ENCODE measurements at regions not wholly inside any gene's neighbourhood (a gene's known extent, or its start where the extent isn't known, plus 50 kb on each side); places are given as distances from the start of the nearest gene placed in this dataset.

DNA sequence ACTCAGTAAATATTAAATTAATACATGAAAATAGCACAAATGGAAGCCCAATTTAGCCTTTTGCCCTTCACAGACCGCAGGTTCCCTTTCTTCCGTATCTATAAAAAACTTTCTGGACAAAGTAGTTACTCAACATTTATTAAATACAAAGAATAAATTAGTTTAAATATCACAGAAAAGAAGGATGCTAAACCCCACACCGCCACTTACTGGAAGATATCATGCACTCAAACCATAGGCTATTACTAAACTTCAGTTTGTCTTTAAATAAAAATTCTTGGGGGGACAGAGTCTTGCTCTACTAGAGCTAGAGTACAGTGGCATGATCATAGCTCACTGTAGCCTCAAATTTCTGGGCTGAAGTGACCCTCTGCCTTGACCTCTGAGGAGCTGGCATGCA is 120.7 kb upstream of the FHL2 start:
- H3K9me2 ChIP-seq (replicated peaks; ENCODE audit: control insufficient read depth, low read length) = no peaks in the 10 kb centered on the region
- H3K79me2 ChIP-seq (ENCODE audit: control insufficient read depth, low read length) = no peaks in the 10 kb centered on the region
- H3F3A ChIP-seq (ENCODE audit: control insufficient read depth, insufficient read depth) = no peaks in the 10 kb centered on the region
- no peaks in the 10 kb centered on the region for H3K4me1 ChIP-seq (ENCODE audit: control insufficient read depth, low read length)
- H3K36me3 ChIP-seq (ENCODE audit: control insufficient read depth, low read length) = no peaks in the 10 kb centered on the region
- H3K4me3 ChIP-seq (ENCODE audit: low read length) = no peak overlapping the region
- no peaks in the 10 kb centered on the region for H3K27me3 ChIP-seq (ENCODE audit: control insufficient read depth, low read length)
- no peaks in the 10 kb centered on the region for H3K9me3 ChIP-seq (ENCODE audit: control insufficient read depth, insufficient read depth, low read length)
- H3K27ac ChIP-seq (ENCODE audit: low read depth, low read length) = no peak overlapping the region
- TF ChIP-seq CTCF (IDR thresholded peaks at IDR 0.05; ENCODE audit: low read depth, low read length, poor library complexity, severe bottlenecking) (no peak), EZH2phosphoT487 (IDR thresholded peaks at IDR 0.05; ENCODE audit: borderline replicate concordance, low read length) (no peak)
- no peak overlapping the region for H3K4me2 ChIP-seq (ENCODE audit: low read length)
- no peaks in the 10 kb centered on the region for H4K20me1 ChIP-seq (ENCODE audit: control insufficient read depth, insufficient read depth, low read depth, low read length)

DNA sequence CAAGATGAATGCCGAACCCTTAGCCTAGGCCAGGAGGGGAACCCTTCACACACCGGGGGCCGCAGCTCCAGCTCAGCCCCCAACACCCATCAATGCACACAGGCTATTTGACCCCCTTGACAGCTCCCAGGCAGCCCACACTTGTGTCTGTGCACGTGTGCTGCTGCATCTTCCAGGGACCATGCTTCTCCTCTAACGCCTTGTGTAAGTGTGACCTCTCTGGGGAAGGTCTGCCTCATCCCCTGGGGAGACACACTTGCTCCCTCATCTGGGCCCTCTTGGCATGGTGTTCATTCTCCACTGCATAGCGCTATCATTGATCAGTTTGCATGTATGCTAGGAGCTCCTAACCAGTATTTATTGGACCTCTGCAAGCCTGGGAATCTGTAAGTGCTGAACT is 120.0 kb upstream of the FHL2 start:
- Histone ChIP-seq H3K4me2 (ENCODE audit: low read length) (no peak overlapping the region), H3K9me3 (ENCODE audit: control insufficient read depth, insufficient read depth, low read length) (no peaks in the 10 kb centered on the region), H3K36me3 (ENCODE audit: control insufficient read depth, low read length) (no peaks in the 10 kb centered on the region), H4K20me1 (ENCODE audit: control insufficient read depth, insufficient read depth, low read depth, low read length) (no peaks in the 10 kb centered on the region), H3K27ac (ENCODE audit: low read depth, low read length) (no peak overlapping the region), H3K4me3 (ENCODE audit: low read length) (no peak overlapping the region), H3K79me2 (ENCODE audit: control insufficient read depth, low read length) (no peaks in the 10 kb centered on the region), H3K9me2 (replicated peaks; ENCODE audit: control insufficient read depth, low read length) (no peaks in the 10 kb centered on the region), H3F3A (ENCODE audit: control insufficient read depth, insufficient read depth) (no peaks in the 10 kb centered on the region), H3K4me1 (ENCODE audit: control insufficient read depth, low read length) (no peaks in the 10 kb centered on the region), H3K27me3 (ENCODE audit: control insufficient read depth, low read length) (no peaks in the 10 kb centered on the region)
- TF ChIP-seq CTCF (IDR thresholded peaks at IDR 0.05; ENCODE audit: low read depth, low read length, poor library complexity, severe bottlenecking) (no peak), EZH2phosphoT487 (IDR thresholded peaks at IDR 0.05; ENCODE audit: borderline replicate concordance, low read length) (no peak)

DNA sequence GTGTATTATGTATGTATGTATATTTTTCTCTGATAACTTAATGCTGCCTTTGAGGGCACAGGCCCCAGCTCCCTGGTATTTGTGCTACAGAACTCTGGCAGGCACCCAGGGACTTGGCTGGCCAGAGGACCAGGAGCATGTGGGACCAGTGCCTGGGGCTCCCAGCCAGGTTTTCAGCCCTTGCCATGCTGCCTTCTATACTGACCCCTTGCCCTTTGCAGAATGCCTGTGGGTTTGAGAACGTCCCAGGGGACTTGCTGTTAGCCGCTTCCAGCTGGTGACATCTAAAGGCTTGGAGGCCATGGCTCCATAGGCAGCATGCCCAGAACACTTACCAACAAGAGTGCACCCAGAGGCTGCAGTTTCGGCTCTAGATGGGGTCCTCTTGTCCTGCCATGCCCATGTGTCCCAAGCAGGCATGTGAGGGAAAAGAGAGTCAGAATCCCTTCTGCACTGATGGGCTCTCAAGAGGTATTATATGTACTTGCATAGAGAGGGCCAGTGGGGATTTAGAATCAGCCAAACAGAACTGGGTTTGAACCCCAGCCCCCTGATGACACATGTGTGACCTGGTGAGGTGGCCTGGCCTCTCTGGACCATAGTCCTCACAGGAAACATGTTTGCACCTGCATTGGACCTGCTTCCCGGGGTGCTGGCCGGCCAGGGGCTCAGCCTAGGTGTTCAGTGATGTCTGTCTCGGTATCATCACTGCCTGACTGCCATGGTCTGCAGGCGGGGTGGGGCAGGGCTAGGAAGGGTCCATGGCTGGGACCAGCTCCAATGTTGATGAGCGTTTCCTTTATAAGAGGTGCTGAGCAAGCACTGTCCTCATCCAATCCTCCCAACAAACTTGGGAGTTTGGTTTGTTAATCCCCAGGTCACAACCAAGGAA is 119.2 kb upstream of the FHL2 start:
- no peak for TF ChIP-seq CTCF (IDR thresholded peaks at IDR 0.05; ENCODE audit: low read depth, low read length, poor library complexity, severe bottlenecking)
- Histone ChIP-seq H3K27me3 (ENCODE audit: control insufficient read depth, low read length) (no peaks in the 10 kb centered on the region), H3K4me1 (ENCODE audit: control insufficient read depth, low read length) (no peaks in the 10 kb centered on the region), H4K20me1 (ENCODE audit: control insufficient read depth, insufficient read depth, low read depth, low read length) (no peaks in the 10 kb centered on the region), H3K4me2 (ENCODE audit: low read length) (no peak overlapping the region), H3K36me3 (ENCODE audit: control insufficient read depth, low read length) (no peaks in the 10 kb centered on the region), H3K9me3 (ENCODE audit: control insufficient read depth, insufficient read depth, low read length) (no peaks in the 10 kb centered on the region), H3K9me2 (replicated peaks; ENCODE audit: control insufficient read depth, low read length) (no peaks in the 10 kb centered on the region), H3K79me2 (ENCODE audit: control insufficient read depth, low read length) (no peaks in the 10 kb centered on the region), H3K4me3 (ENCODE audit: low read length) (no peak overlapping the region), H3F3A (ENCODE audit: control insufficient read depth, insufficient read depth) (no peaks in the 10 kb centered on the region), H3K27ac (ENCODE audit: low read depth, low read length) (no peak overlapping the region)

All from DOHH2 (cell line).